H1 (cell line): ENCODE measurements at regions not wholly inside any gene's neighbourhood (a gene's known extent, or its start where the extent isn't known, plus 50 kb on each side); places are given as distances from the start of the nearest gene placed in this dataset.

Source experiments
- BCL11A ChIP-seq, 2 experiments: IDR thresholded peaks; one replicate each; pipeline ENCODE4 v1.6.1; 2011; ENCODE audit warnings: low read depth in 2 of 2, low read length in 2 of 2, mild to moderate bottlenecking in 2 of 2
- MAX ChIP-seq: IDR thresholded peaks from 2 replicates; pipeline ENCODE4 v1.6.1; 2012; ENCODE audit warnings: inconsistent platforms
- RNF2 ChIP-seq: fragments of 200-900, 300-1000 bp; sonication (generic); IDR thresholded peaks from 2 replicates; pipeline ENCODE4 v1.7.1; 2016; ENCODE audit warnings: borderline replicate concordance, low read depth, mild to moderate bottlenecking, antibody characterized with exemption, low read length; ENCODE audit not compliant: poor library complexity, severe bottlenecking; ENCODE audit errors: missing control alignments
- SP1 ChIP-seq: IDR thresholded peaks from 2 replicates; pipeline ENCODE4 v1.6.1; 2011; ENCODE audit warnings: low read depth, low read length

GRCh38 chr18:77990901-77991300 lies 741.3 kb downstream of the GALR1 start (continued):
- TF ChIP-seq RNF2: no peak
- no peak for TF ChIP-seq SP1
- TF ChIP-seq MAX: no peak
- no peak for TF ChIP-seq BCL11A (IDR thresholded peaks at IDR 0.05; ENCODE audit: low read depth in 2 of 2, low read length in 2 of 2)
